DOHH2 (cell line): ENCODE measurements at regions not wholly inside any gene's neighbourhood (a gene's known extent, or its start where the extent isn't known, plus 50 kb on each side); places are given as distances from the start of the nearest gene placed in this dataset.

Experiments
- CTCF ChIP-seq: fragments of 200-600 bp; sonication (generic); IDR thresholded peaks from one replicate; pipeline ENCODE4 v1.5.1; 2014; ENCODE audit warnings: antibody characterized with exemption, mild to moderate bottlenecking, low read depth, low read length; ENCODE audit not compliant: poor library complexity, severe bottlenecking
- EZH2phosphoT487 ChIP-seq: fragments of 200-600 bp; sonication (generic); IDR thresholded peaks from 2 replicates; pipeline ENCODE4 v1.6.1; 2017; ENCODE audit warnings: borderline replicate concordance, mild to moderate bottlenecking, antibody characterized with exemption, low read length, moderate library complexity, mixed read lengths

GRCh38 chr12:46661110-46661845 lies 164.5 kb downstream of the SLC38A4 start:
- TF ChIP-seq CTCF: peak; percentile 77
- TF ChIP-seq EZH2phosphoT487: no peak
